ENCODE measurements at regions not wholly inside any gene's neighbourhood (a gene's known extent, or its start where the extent isn't known, plus 50 kb on each side); places are given as distances from the start of the nearest gene placed in this dataset.

DNA sequence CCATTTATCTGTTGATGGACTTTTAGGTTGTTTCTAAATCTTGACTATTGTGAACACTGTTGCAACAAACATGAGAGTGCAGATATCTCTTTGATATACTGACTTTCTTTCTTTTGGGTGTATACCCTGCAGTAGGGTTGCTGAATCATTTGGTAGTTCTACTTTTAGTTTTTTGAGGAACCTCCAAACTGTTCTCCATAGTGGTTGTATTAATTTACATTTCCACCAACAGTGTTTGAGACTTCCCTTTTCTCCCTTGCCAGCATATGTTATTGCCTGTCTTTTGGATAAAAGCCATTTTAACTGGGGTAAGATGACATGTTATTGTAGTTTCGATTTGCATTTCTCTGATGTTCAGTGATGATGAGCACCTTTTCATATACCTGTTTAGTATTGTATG is 330.0 kb downstream of the DDX10 start:
- H3K9me2 ChIP-seq (replicated peaks; ENCODE audit: insufficient read depth, low read length): 0 out of 2 replicates have a peak, but pooled peaks cover 4% of the 10 kb centered on the region
- no peak for DNase-seq
- no peak overlapping the region for H3K4me2 ChIP-seq (ENCODE audit: low read depth, low read length, poor library complexity, severe bottlenecking)

DNA sequence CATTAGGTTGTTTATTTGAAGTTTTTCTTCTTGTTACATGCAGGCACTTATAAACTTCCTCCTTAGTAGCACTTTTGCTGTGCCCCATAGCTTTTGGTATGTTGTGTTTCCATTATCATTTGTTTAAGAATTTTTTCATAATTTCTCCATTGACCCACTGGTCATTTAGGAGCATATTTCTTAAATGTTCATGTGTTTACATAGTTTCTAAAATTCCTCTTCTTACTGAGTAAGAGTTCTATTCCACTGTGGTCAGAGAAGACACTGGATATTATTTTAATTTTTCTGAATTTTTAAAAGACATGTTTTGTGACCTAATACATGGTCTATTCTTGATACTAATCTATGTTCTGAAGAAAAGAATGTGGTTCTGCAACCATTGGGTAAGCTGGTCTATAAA is 333.0 kb downstream of the DDX10 start:
- Histone ChIP-seq H3K4me1 (ENCODE audit: low read length) (no peaks in the 10 kb centered on the region), H4K20me1 (ENCODE audit: insufficient read depth, low read depth, low read length) (no peaks in the 10 kb centered on the region), H2AFZ (ENCODE audit: low read length) (no peak overlapping the region), H3K4me3 (ENCODE audit: low read length) (no peak overlapping the region), H3K36me3 (ENCODE audit: insufficient read depth, low read length) (no peaks in the 10 kb centered on the region), H3K9me2 (replicated peaks; ENCODE audit: insufficient read depth, low read length) (0 out of 2 replicates have a peak, but pooled peaks cover 4% of the 10 kb centered on the region), H3K4me2 (ENCODE audit: low read depth, low read length, poor library complexity, severe bottlenecking) (no peak overlapping the region), H3K27me3 (ENCODE audit: low read length) (no peaks in the 10 kb centered on the region), H3K27ac (ENCODE audit: low read length) (no peak overlapping the region), H3K9ac (ENCODE audit: low read length) (no peak overlapping the region), H3K79me2 (ENCODE audit: low read length) (no peaks in the 10 kb centered on the region), H3K9me3 (ENCODE audit: low read length) (no peaks in the 10 kb centered on the region)
- DNase-seq: no peak

More for the DNA sequence above, 330.0 kb downstream of the DDX10 start:
- Histone ChIP-seq H3K4me3 (ENCODE audit: low read length) (no peak overlapping the region), H3K36me3 (ENCODE audit: insufficient read depth, low read length) (no peaks in the 10 kb centered on the region), H2AFZ (ENCODE audit: low read length) (no peak overlapping the region), H3K9me3 (ENCODE audit: low read length) (no peaks in the 10 kb centered on the region), H3K9ac (ENCODE audit: low read length) (no peak overlapping the region), H3K4me1 (ENCODE audit: low read length) (no peaks in the 10 kb centered on the region), H4K20me1 (ENCODE audit: insufficient read depth, low read depth, low read length) (no peaks in the 10 kb centered on the region), H3K79me2 (ENCODE audit: low read length) (no peaks in the 10 kb centered on the region), H3K27me3 (ENCODE audit: low read length) (no peaks in the 10 kb centered on the region), H3K27ac (ENCODE audit: low read length) (no peak overlapping the region)

DNA sequence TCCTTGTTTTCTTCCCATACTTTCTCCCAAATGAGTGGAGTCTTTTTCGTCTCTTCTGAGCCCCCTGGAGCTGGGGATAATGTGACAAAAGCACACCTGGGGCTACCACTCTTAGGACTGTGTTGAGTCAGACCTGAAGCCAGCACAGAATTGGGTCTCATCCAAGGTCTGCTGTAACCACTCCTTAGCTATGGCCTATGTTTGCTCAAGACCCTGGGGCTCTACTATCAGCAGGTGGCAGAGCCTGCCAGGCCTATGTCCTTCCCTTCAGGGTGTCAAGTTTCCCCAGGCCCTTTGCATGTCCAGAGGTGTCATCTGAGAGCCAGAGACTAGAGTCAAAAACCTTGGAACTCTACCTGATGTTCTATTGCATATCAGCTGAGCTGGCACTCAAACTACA is 335.7 kb downstream of the DDX10 start:
- H3K4me1 ChIP-seq (ENCODE audit: low read length): no peaks in the 10 kb centered on the region
- 0 out of 2 replicates have a peak, but pooled peaks cover 4% of the 10 kb centered on the region for H3K9me2 ChIP-seq (replicated peaks; ENCODE audit: insufficient read depth, low read length)
- no peak overlapping the region for H2AFZ ChIP-seq (ENCODE audit: low read length)
- no peaks in the 10 kb centered on the region for H3K36me3 ChIP-seq (ENCODE audit: insufficient read depth, low read length)
- no peaks in the 10 kb centered on the region for H3K9me3 ChIP-seq (ENCODE audit: low read length)
- no peak overlapping the region for H3K9ac ChIP-seq (ENCODE audit: low read length)
- H3K27ac ChIP-seq (ENCODE audit: low read length): no peak overlapping the region
- H3K79me2 ChIP-seq (ENCODE audit: low read length): no peaks in the 10 kb centered on the region
- H3K4me3 ChIP-seq (ENCODE audit: low read length): no peak overlapping the region
- H3K4me2 ChIP-seq (ENCODE audit: low read depth, low read length, poor library complexity, severe bottlenecking): no peak overlapping the region
- H4K20me1 ChIP-seq (ENCODE audit: insufficient read depth, low read depth, low read length): no peaks in the 10 kb centered on the region
- DNase-seq: no peak
- no peaks in the 10 kb centered on the region; the same call in 1 of the 2 replicates for H3K27me3 ChIP-seq (ENCODE audit: low read length)

DNA sequence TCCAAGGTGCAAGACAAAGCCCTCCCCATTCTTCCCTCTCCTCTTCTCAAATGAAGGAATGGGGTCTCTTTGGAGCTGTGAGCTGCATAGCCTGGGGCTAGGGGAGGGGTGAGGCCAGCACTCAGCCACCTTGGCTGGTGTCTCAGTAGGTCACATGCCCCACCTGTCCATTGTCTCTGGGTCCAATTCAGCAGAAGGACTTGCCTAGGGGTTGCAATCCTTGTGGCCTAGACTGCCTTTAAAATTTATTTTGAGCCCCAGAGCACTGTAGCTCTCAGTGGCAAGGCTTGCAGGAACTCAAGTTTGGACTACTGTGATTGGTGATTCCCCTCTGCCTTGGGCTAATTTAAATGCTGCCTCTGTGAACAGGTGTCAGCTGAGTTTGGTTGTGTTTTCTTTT is 336.7 kb downstream of the DDX10 start:
- no peaks in the 10 kb centered on the region for H4K20me1 ChIP-seq (ENCODE audit: insufficient read depth, low read depth, low read length)
- no peaks in the 10 kb centered on the region; the same call in 1 of the 2 replicates for H3K27me3 ChIP-seq (ENCODE audit: low read length)
- H3K4me2 ChIP-seq (ENCODE audit: low read depth, low read length, poor library complexity, severe bottlenecking): no peak overlapping the region
- H3K9ac ChIP-seq (ENCODE audit: low read length): no peak overlapping the region
- 0 out of 2 replicates have a peak, but pooled peaks cover 4% of the 10 kb centered on the region for H3K9me2 ChIP-seq (replicated peaks; ENCODE audit: insufficient read depth, low read length)
- H3K4me1 ChIP-seq (ENCODE audit: low read length): no peaks in the 10 kb centered on the region
- no peaks in the 10 kb centered on the region for H3K36me3 ChIP-seq (ENCODE audit: insufficient read depth, low read length)
- no peak overlapping the region for H3K27ac ChIP-seq (ENCODE audit: low read length)
- H3K4me3 ChIP-seq (ENCODE audit: low read length): no peak overlapping the region
- DNase-seq: no peak
- no peaks in the 10 kb centered on the region for H3K9me3 ChIP-seq (ENCODE audit: low read length)
- H3K79me2 ChIP-seq (ENCODE audit: low read length): no peaks in the 10 kb centered on the region
- no peak overlapping the region for H2AFZ ChIP-seq (ENCODE audit: low read length)

DNA sequence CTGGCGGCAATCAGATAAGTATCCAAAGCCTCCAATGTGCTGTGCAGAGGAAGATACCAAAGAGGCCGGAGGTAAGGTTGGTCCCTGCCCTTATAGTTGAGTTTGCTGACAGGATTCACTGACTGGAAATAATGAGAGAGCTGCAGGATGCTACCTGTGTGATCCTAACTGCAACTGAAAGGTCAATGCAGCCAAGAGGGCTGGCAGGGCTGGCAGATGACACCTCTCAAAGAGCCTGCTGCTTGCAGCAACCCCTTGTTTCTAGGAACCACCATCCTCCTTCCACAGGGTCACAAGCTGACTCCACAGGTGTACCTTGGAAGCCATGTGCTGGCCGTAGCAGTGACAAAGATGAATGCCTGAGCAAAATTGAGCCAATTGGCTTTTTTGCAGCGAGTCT is 348.1 kb downstream of the DDX10 start:
- Histone ChIP-seq H3K4me1 (ENCODE audit: low read length) (no peaks in the 10 kb centered on the region), H3K9ac (ENCODE audit: low read length) (no peak overlapping the region)

DNA sequence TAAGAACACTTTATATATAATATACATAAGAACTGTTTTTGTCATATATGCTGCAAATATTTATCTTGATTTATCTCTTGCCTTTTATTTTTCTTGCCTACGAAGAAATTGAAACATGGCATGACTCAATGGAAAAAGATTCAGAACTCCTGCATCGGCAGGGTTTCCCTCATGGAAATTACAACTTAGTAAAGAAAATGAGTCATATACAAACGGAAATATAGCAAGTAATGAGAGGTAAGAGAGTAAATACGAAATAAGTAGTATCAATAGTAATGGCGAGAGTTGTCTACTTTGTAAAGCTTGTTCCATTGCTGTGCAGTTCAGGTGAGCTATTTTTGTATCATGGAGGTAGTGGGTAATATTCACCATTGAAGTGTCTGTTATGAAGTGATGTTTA is 350.4 kb downstream of the DDX10 start:
- DNase-seq: no peak
- 0 out of 2 replicates have a peak, but pooled peaks cover 3% of the 10 kb centered on the region for H3K27me3 ChIP-seq (ENCODE audit: low read length)
- H3K4me2 ChIP-seq (ENCODE audit: low read depth, low read length, poor library complexity, severe bottlenecking): no peak overlapping the region
- no peaks in the 10 kb centered on the region; the same call in 1 of the 2 replicates for H3K9me2 ChIP-seq (replicated peaks; ENCODE audit: insufficient read depth, low read length)
- no peaks in the 10 kb centered on the region for H3K4me1 ChIP-seq (ENCODE audit: low read length)
- no peak overlapping the region for H3K4me3 ChIP-seq (ENCODE audit: low read length)
- no peaks in the 10 kb centered on the region for H3K9me3 ChIP-seq (ENCODE audit: low read length)
- H3K27ac ChIP-seq (ENCODE audit: low read length): no peak overlapping the region
- no peaks in the 10 kb centered on the region for H4K20me1 ChIP-seq (ENCODE audit: insufficient read depth, low read depth, low read length)
- no peaks in the 10 kb centered on the region for H3K79me2 ChIP-seq (ENCODE audit: low read length)
- H3K9ac ChIP-seq (ENCODE audit: low read length): no peak overlapping the region
- H3K36me3 ChIP-seq (ENCODE audit: insufficient read depth, low read length): no peaks in the 10 kb centered on the region
- H2AFZ ChIP-seq (ENCODE audit: low read length): no peak overlapping the region

More for the DNA sequence above, 348.1 kb downstream of the DDX10 start:
- Histone ChIP-seq H4K20me1 (ENCODE audit: insufficient read depth, low read depth, low read length) (no peaks in the 10 kb centered on the region), H3K4me2 (ENCODE audit: low read depth, low read length, poor library complexity, severe bottlenecking) (no peak overlapping the region), H3K36me3 (ENCODE audit: insufficient read depth, low read length) (no peaks in the 10 kb centered on the region), H3K79me2 (ENCODE audit: low read length) (no peaks in the 10 kb centered on the region), H2AFZ (ENCODE audit: low read length) (no peak overlapping the region), H3K9me2 (replicated peaks; ENCODE audit: insufficient read depth, low read length) (no peaks in the 10 kb centered on the region; the same call in 1 of the 2 replicates), H3K27me3 (ENCODE audit: low read length) (0 out of 2 replicates have a peak, but pooled peaks cover 3% of the 10 kb centered on the region), H3K27ac (ENCODE audit: low read length) (no peak overlapping the region), H3K9me3 (ENCODE audit: low read length) (no peaks in the 10 kb centered on the region), H3K4me3 (ENCODE audit: low read length) (no peak overlapping the region)
- no peak for DNase-seq

DNA sequence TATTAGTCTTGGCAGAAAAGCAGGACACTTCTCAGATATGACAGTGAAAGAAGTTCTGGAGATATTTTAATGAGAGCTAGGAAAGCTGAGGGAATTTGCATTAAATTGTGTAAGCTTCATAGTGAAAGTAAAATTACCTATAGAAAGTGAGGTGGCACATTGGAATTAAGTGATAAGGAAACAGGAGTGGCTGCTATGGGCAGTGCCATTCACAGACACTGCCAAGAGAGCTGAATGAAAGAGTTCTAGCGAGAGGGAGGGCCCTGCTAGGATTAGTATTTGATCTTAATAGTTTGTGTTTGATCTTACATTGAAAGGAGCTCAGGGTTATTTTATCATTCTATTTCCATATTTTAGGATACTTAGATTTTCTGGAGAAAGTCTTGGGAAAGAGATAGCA is 351.9 kb downstream of the DDX10 start:
- Histone ChIP-seq H3K4me2 (ENCODE audit: low read depth, low read length, poor library complexity, severe bottlenecking) (no peak overlapping the region), H3K27me3 (ENCODE audit: low read length) (0 out of 2 replicates have a peak, but pooled peaks cover 3% of the 10 kb centered on the region), H3K79me2 (ENCODE audit: low read length) (no peaks in the 10 kb centered on the region), H3K9me2 (replicated peaks; ENCODE audit: insufficient read depth, low read length) (no peaks in the 10 kb centered on the region; the same call in 1 of the 2 replicates), H3K9me3 (ENCODE audit: low read length) (no peaks in the 10 kb centered on the region), H3K4me1 (ENCODE audit: low read length) (no peaks in the 10 kb centered on the region), H3K27ac (ENCODE audit: low read length) (no peak overlapping the region), H3K36me3 (ENCODE audit: insufficient read depth, low read length) (no peaks in the 10 kb centered on the region), H3K4me3 (ENCODE audit: low read length) (no peak overlapping the region), H4K20me1 (ENCODE audit: insufficient read depth, low read depth, low read length) (no peaks in the 10 kb centered on the region), H3K9ac (ENCODE audit: low read length) (no peak overlapping the region), H2AFZ (ENCODE audit: low read length) (no peak overlapping the region)
- no peak for DNase-seq

DNA sequence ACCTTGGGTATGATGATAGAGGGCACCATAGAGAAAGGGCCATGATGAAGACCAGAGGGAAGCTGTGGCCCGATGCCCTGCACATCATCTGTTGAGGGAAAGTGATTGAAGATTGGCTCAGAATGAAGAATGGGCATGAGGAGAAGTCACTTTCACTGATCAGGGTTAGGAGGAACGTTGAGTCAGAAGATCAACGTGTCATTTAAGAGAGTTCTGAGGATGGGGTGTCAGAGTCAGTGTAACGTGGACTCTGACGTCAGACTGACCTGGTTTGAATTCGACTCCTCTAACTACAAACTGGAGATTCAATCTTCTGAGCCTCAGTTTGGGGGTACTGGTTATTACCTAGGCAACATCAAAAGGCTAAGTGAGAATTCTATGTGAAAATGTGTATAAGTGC is 352.6 kb downstream of the DDX10 start:
- Histone ChIP-seq H3K9me3 (ENCODE audit: low read length) (no peaks in the 10 kb centered on the region), H3K4me3 (ENCODE audit: low read length) (no peak overlapping the region), H2AFZ (ENCODE audit: low read length) (no peak overlapping the region), H3K4me1 (ENCODE audit: low read length) (no peaks in the 10 kb centered on the region), H3K4me2 (ENCODE audit: low read depth, low read length, poor library complexity, severe bottlenecking) (no peak overlapping the region), H3K27me3 (ENCODE audit: low read length) (0 out of 2 replicates have a peak, but pooled peaks cover 3% of the 10 kb centered on the region), H3K9me2 (replicated peaks; ENCODE audit: insufficient read depth, low read length) (no peaks in the 10 kb centered on the region; the same call in 1 of the 2 replicates), H3K27ac (ENCODE audit: low read length) (no peak overlapping the region), H3K79me2 (ENCODE audit: low read length) (no peaks in the 10 kb centered on the region), H4K20me1 (ENCODE audit: insufficient read depth, low read depth, low read length) (no peaks in the 10 kb centered on the region), H3K36me3 (ENCODE audit: insufficient read depth, low read length) (no peaks in the 10 kb centered on the region), H3K9ac (ENCODE audit: low read length) (no peak overlapping the region)
- no peak for DNase-seq
